A673 (cell line): ENCODE measurements at regions not wholly inside any gene's neighbourhood (a gene's known extent, or its start where the extent isn't known, plus 50 kb on each side); places are given as distances from the start of the nearest gene placed in this dataset.

Source experiments
- BruUV-seq: library from RNA; stranded (reverse); fragments of 400-500 nt; replicated peaks from 2 replicates; lab custom pipeline; 2021; lab: Mats Ljungman, UMichigan
- CTCF ChIA-PET: fragments of 300-600 bp; sonication (Branson Sonifier 250); formaldehyde crosslinking; loops from one replicate; lab custom pipeline; 2022; ENCODE audit warnings: antibody characterized with exemption; lab: Charles Lee
- POLR2A ChIA-PET: fragments of 300-600 bp; sonication (Branson Sonifier 250); formaldehyde crosslinking; loops from one replicate; lab custom pipeline; 2022; ENCODE audit warnings: antibody characterized with exemption; ENCODE audit not compliant: low non-redundant PET; lab: Charles Lee
- DNase-seq: peaks from one replicate; pipeline ENCODE4 v3.0.0-alpha.2; 2015; ENCODE audit warnings: low spot score
- H3K27ac ChIP-seq: fragments of 200-600 bp; sonication (generic); 2 replicates; pipeline ENCODE4 v1.5.1; 2016; ENCODE audit warnings: mixed run types, low read depth, mild to moderate bottlenecking, mixed read lengths, antibody characterized with exemption, low read length; ENCODE audit not compliant: poor library complexity, severe bottlenecking
- H3K27me3 ChIP-seq: fragments of 200-600 bp; sonication (generic); replicated peaks from 2 replicates; pipeline ENCODE4 v1.6.1; 2017; ENCODE audit warnings: mixed run types, low read depth, mild to moderate bottlenecking, mixed read lengths, antibody characterized with exemption, low read length; ENCODE audit not compliant: insufficient read depth, poor library complexity
- H3K36me3 ChIP-seq: fragments of 200-600 bp; sonication (generic); 2 replicates; pipeline ENCODE4 v1.6.1; 2016; ENCODE audit warnings: mixed run types, mild to moderate bottlenecking, mixed read lengths, antibody characterized with exemption, low read length; ENCODE audit not compliant: insufficient read depth, poor library complexity, severe bottlenecking
- H3K4me1 ChIP-seq: fragments of 200-600 bp; sonication (generic); 2 replicates; pipeline ENCODE4 v1.6.1; 2017; ENCODE audit warnings: mixed run types, mild to moderate bottlenecking, mixed read lengths, antibody characterized with exemption, low read length; ENCODE audit not compliant: insufficient read depth, poor library complexity, severe bottlenecking
- H3K4me3 ChIP-seq: fragments of 200-600 bp; sonication (generic); 2 replicates; pipeline ENCODE4 v1.5.1; 2016; ENCODE audit warnings: low read depth, mixed run types, mild to moderate bottlenecking, mixed read lengths, low read length; ENCODE audit not compliant: poor library complexity, severe bottlenecking
- H3K9me3 ChIP-seq: fragments of 200-600 bp; sonication (generic); 2 replicates; pipeline ENCODE4 v1.6.1; 2016; ENCODE audit warnings: mixed run types, low read depth, mild to moderate bottlenecking, mixed read lengths, antibody characterized with exemption, low read length; ENCODE audit not compliant: poor library complexity, severe bottlenecking
- EZH2 ChIP-seq: fragments of 200-600 bp; sonication (generic); IDR thresholded peaks from 2 replicates; pipeline ENCODE4 v1.6.1; 2017; ENCODE audit warnings: borderline replicate concordance, low read depth, mild to moderate bottlenecking, mixed read lengths, antibody characterized with exemption, low read length; ENCODE audit not compliant: poor library complexity, severe bottlenecking
- intact Hi-C: fragments of 100-400 bp; cut with micrococcal nuclease; formaldehyde crosslinking; loops from one replicate; pipeline ENCODE4 v1.10.0; 2022; ENCODE audit not compliant: unreplicated experiment
- TF ChIP-seq, protein P1 (sequence below): fragments of 300-800, 200-600 bp; sonication (generic); conservative IDR thresholded peaks from 2 replicates; pipeline ENCODE4 v1.5.1; 2017; ENCODE audit warnings: low read depth, mild to moderate bottlenecking, antibody characterized with exemption, low read length, moderate library complexity, mixed read lengths

DNA sequence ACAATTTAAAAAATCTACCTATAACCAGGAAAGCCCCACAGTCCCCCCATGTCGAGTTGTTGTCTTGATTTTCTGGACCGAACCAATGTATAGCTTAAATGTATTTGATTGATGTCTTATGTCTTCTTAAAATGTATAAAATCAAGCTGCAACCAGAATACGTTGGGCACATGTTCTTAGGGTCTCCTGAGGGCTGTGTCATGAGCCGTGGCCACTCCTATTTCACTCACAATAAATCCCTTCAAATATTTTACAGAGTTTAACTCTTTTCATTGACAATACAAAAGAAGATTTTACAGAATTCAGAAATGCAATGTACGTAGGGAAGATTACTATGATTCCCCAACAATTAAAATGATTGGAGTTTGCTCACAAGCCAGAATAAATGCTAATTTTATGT is 428.7 kb upstream of the RAG2 start:
- Histone ChIP-seq H3K27ac (no peak overlapping the region), H3K4me1 (no peaks in the 10 kb centered on the region), H3K36me3 (no peaks in the 10 kb centered on the region), H3K9me3 (peaks cover 8% of the 10 kb centered on the region), H3K4me3 (no peak overlapping the region), H3K27me3 (no peaks in the 10 kb centered on the region)
- intact Hi-C loops = no loop called here
- no TSS peak for BruUV-seq
- DNase-seq = no peak
- TF ChIP-seq, protein P1, sequence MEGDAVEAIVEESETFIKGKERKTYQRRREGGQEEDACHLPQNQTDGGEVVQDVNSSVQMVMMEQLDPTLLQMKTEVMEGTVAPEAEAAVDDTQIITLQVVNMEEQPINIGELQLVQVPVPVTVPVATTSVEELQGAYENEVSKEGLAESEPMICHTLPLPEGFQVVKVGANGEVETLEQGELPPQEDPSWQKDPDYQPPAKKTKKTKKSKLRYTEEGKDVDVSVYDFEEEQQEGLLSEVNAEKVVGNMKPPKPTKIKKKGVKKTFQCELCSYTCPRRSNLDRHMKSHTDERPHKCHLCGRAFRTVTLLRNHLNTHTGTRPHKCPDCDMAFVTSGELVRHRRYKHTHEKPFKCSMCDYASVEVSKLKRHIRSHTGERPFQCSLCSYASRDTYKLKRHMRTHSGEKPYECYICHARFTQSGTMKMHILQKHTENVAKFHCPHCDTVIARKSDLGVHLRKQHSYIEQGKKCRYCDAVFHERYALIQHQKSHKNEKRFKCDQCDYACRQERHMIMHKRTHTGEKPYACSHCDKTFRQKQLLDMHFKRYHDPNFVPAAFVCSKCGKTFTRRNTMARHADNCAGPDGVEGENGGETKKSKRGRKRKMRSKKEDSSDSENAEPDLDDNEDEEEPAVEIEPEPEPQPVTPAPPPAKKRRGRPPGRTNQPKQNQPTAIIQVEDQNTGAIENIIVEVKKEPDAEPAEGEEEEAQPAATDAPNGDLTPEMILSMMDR = no peak
- no peak for TF ChIP-seq EZH2
- CTCF ChIA-PET = no interaction called here
- POLR2A ChIA-PET = no interaction called here

DNA sequence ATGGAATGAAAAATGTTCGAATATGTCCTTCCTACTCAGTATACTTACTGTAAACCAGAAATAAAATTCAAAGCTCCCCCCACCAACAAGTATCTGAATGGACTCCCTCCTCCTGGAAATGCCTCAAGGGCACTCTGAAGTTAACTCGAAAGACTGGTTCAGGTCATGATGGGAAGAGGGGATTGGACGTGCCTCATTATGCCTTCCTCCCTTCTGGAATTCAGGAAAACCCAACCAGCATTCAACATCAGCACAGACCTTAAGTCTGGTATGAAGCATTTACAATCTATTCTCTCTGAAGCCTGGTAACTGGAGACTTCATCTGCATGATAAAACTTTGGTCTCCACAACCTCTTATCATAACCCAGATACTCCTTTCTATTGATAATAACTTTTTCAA is 428.3 kb upstream of the RAG2 start:
- Histone ChIP-seq H3K27ac (no peak overlapping the region), H3K36me3 (no peaks in the 10 kb centered on the region), H3K9me3 (peaks cover 6% of the 10 kb centered on the region), H3K27me3 (no peaks in the 10 kb centered on the region), H3K4me1 (no peaks in the 10 kb centered on the region), H3K4me3 (no peak overlapping the region)
- TF ChIP-seq, protein P1 = no peak
- TF ChIP-seq EZH2 = no peak
- ChIA-PET POLR2A (no interaction called here), CTCF (no interaction called here)
- intact Hi-C loops = no loop called here
- no peak for DNase-seq
- no TSS peak for BruUV-seq

DNA sequence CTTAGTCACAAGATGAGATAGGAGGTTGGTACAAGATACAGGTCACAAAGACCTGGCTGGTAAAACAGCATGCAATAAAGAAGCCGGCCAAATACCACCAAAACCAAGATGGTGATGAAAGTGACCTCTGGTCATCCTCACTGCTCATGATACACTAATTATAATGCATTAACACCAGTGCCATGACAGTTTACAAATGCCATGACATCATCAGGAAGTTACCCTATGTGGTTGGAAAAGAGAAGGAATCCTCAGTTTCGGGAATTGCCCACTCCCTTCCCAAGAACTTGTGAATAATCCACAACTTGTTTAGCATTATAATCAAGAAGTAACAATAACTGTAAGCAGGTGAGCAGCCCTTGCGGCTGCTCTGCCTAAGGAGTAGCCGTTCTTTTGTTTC is 408.5 kb upstream of the RAG2 start:
- Histone ChIP-seq H3K27me3 (no peaks in the 10 kb centered on the region), H3K9me3 (peaks cover 4% of the 10 kb centered on the region), H3K4me1 (peaks cover 25% of the 10 kb centered on the region), H3K36me3 (no peaks in the 10 kb centered on the region), H3K4me3 (no peak overlapping the region), H3K27ac (no peak overlapping the region)
- POLR2A ChIA-PET = no interaction called here
- CTCF ChIA-PET = no interaction called here
- BruUV-seq = no TSS peak
- TF ChIP-seq, protein P1 = no peak
- TF ChIP-seq EZH2 = no peak
- intact Hi-C loops = loop anchor here (5.0 kb wide), 1 partner anchor 256 kb away; no protein-coding TSS in a partner anchor
- DNase-seq = no peak
